ENCODE measurements at regions not wholly inside any gene's neighbourhood (a gene's known extent, or its start where the extent isn't known, plus 50 kb on each side); places are given as distances from the start of the nearest gene placed in this dataset.

DNA sequence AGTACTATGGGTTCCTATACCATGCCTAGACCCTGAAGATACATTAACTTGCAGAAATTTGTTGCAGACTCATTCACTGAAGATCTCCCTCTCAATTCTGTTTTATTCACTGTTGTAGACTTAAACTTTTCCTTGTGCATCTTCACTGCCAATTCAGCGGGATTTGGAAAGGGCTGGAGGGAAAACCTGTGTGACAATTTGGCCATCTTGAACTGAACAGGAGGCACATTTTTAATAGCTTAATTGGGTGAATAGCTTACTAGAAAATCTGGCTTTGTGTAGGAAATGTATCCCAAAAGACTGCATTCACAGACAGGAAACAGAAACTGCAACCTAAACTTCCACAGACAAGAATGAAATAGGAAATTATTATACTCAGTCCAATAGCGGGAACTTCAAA, 512.3 kb downstream of the XIRP2 start:
- TF ChIP-seq POLR2AphosphoS5 (IDR thresholded peaks at IDR 0.05), result no peak
- TF ChIP-seq, protein P1, sequence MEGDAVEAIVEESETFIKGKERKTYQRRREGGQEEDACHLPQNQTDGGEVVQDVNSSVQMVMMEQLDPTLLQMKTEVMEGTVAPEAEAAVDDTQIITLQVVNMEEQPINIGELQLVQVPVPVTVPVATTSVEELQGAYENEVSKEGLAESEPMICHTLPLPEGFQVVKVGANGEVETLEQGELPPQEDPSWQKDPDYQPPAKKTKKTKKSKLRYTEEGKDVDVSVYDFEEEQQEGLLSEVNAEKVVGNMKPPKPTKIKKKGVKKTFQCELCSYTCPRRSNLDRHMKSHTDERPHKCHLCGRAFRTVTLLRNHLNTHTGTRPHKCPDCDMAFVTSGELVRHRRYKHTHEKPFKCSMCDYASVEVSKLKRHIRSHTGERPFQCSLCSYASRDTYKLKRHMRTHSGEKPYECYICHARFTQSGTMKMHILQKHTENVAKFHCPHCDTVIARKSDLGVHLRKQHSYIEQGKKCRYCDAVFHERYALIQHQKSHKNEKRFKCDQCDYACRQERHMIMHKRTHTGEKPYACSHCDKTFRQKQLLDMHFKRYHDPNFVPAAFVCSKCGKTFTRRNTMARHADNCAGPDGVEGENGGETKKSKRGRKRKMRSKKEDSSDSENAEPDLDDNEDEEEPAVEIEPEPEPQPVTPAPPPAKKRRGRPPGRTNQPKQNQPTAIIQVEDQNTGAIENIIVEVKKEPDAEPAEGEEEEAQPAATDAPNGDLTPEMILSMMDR (IDR thresholded peaks at IDR 0.05), result no peak
